ENCODE measurements at regions not wholly inside any gene's neighbourhood (a gene's known extent, or its start where the extent isn't known, plus 50 kb on each side); places are given as distances from the start of the nearest gene placed in this dataset.

DNA sequence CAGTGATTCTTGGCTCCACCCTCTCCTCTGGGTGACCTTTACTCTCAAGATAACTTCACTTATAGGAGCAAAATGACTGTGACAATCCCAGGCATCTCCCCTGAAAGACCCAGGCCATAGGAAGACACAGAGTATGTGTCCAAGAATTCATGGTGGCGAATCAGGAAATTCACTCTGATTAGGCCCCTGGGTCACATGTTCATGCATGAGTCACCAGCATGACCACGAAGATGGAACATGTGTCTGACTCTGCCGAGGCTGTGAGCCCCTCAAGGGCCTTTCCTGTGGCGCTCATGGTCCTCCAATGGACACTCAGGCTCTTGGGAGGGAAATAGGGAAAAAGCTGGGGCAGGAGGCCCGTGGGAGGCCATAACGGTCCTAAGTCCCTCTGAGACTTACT lies 74.0 kb upstream of the TEX51 start:
- no TSS peak for BruUV-seq (replicated peaks)
- Histone ChIP-seq H3K36me3 (ENCODE audit: insufficient read depth, low read length) (no peaks in the 10 kb centered on the region), H3K79me2 (ENCODE audit: insufficient read depth, low read depth, low read length) (no peaks in the 10 kb centered on the region), H2AFZ (ENCODE audit: low read length) (no peak overlapping the region), H3K4me2 (ENCODE audit: low read length) (no peak overlapping the region), H3K9me2 (ENCODE audit: insufficient read depth, low read length) (no peaks in the 10 kb centered on the region), H3K27ac (ENCODE audit: low read depth, low read length, poor library complexity, severe bottlenecking) (no peak overlapping the region), H3K4me3 (ENCODE audit: low read depth, low read length, poor library complexity, severe bottlenecking) (no peak overlapping the region), H4K20me1 (ENCODE audit: insufficient read depth, low read length) (no peaks in the 10 kb centered on the region), H3K4me1 (ENCODE audit: insufficient read depth, low read length, poor library complexity, severe bottlenecking) (no peaks in the 10 kb centered on the region), H3K9me3 (ENCODE audit: low read length) (no peaks in the 10 kb centered on the region)
- CTCF ChIA-PET (ENCODE audit: unreplicated experiment) = no interaction called here
- no peak for DNase-seq (ENCODE audit: low spot score)
- TF ChIP-seq, protein P1, sequence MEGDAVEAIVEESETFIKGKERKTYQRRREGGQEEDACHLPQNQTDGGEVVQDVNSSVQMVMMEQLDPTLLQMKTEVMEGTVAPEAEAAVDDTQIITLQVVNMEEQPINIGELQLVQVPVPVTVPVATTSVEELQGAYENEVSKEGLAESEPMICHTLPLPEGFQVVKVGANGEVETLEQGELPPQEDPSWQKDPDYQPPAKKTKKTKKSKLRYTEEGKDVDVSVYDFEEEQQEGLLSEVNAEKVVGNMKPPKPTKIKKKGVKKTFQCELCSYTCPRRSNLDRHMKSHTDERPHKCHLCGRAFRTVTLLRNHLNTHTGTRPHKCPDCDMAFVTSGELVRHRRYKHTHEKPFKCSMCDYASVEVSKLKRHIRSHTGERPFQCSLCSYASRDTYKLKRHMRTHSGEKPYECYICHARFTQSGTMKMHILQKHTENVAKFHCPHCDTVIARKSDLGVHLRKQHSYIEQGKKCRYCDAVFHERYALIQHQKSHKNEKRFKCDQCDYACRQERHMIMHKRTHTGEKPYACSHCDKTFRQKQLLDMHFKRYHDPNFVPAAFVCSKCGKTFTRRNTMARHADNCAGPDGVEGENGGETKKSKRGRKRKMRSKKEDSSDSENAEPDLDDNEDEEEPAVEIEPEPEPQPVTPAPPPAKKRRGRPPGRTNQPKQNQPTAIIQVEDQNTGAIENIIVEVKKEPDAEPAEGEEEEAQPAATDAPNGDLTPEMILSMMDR (conservative IDR thresholded peaks at IDR 0.05; ENCODE audit: low read length) = no peak
- no peak for TF ChIP-seq EZH2phosphoT487 (IDR thresholded peaks at IDR 0.05; ENCODE audit: borderline replicate concordance, low read depth, low read length)
- intact Hi-C loops (cut with micrococcal nuclease; ENCODE audit: unreplicated experiment) = no loop called here
- POLR2A ChIA-PET = no interaction called here

DNA sequence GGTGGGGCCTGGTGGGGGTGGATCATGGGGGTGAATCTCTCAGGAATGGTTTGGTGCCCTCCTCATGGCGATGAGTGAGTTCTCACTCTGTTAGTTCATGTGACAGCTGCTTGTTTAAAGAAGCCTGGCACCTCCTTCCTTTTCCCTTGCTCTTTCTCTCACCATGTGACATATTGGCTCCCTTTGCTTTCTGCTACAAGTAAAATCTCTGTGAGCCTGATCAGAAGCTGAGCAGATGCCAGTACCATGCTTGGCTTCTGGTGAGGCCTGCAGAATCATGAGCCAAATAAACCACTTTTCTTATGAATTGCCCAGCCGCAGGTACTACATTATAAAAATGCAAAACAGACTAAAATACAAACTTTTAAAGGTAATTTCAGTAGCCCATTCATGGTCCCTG lies 73.4 kb upstream of the TEX51 start:
- ChIA-PET CTCF (ENCODE audit: unreplicated experiment) (no interaction called here), POLR2A (no interaction called here)
- TF ChIP-seq, protein P1 (conservative IDR thresholded peaks at IDR 0.05; ENCODE audit: low read length) = no peak
- H2AFZ ChIP-seq (ENCODE audit: low read length) = no peak overlapping the region
- no peaks in the 10 kb centered on the region for H3K36me3 ChIP-seq (ENCODE audit: insufficient read depth, low read length)
- intact Hi-C loops (cut with micrococcal nuclease; ENCODE audit: unreplicated experiment) = no loop called here
- H3K4me2 ChIP-seq (ENCODE audit: low read length) = no peak overlapping the region
- H4K20me1 ChIP-seq (ENCODE audit: insufficient read depth, low read length) = no peaks in the 10 kb centered on the region
- no peak overlapping the region for H3K4me3 ChIP-seq (ENCODE audit: low read depth, low read length, poor library complexity, severe bottlenecking)
- no peak overlapping the region for H3K27ac ChIP-seq (ENCODE audit: low read depth, low read length, poor library complexity, severe bottlenecking)
- no peaks in the 10 kb centered on the region for H3K9me2 ChIP-seq (ENCODE audit: insufficient read depth, low read length)
- no peaks in the 10 kb centered on the region for H3K4me1 ChIP-seq (ENCODE audit: insufficient read depth, low read length, poor library complexity, severe bottlenecking)
- no peaks in the 10 kb centered on the region for H3K79me2 ChIP-seq (ENCODE audit: insufficient read depth, low read depth, low read length)
- no TSS peak for BruUV-seq (replicated peaks)
- DNase-seq (ENCODE audit: low spot score) = no peak
- no peaks in the 10 kb centered on the region for H3K9me3 ChIP-seq (ENCODE audit: low read length)

DNA sequence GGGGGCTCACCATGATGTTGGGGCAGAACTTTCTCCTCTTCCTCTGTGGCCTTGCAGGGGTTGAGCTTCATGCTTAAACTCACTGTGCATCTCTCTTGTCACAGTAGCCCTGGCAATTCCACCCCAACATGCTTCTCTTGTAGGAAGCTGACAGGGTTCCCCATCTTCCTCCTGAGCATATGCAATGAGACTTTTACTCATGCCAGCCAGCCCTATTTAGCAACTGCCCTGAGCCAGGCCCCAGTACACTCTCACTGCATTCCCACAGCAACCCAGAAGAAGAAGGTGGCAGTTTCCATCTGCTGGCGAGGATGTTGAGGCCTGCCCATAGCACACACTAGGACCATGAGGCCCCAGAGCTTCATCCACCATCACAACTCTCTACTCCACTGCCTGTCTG lies 72.2 kb upstream of the TEX51 start:
- Histone ChIP-seq H3K4me3 (ENCODE audit: low read depth, low read length, poor library complexity, severe bottlenecking) (no peak overlapping the region), H3K9me3 (ENCODE audit: low read length) (no peaks in the 10 kb centered on the region), H3K36me3 (ENCODE audit: insufficient read depth, low read length) (no peaks in the 10 kb centered on the region), H3K4me1 (ENCODE audit: insufficient read depth, low read length, poor library complexity, severe bottlenecking) (no peaks in the 10 kb centered on the region), H3K27ac (ENCODE audit: low read depth, low read length, poor library complexity, severe bottlenecking) (no peak overlapping the region), H2AFZ (ENCODE audit: low read length) (no peak overlapping the region), H4K20me1 (ENCODE audit: insufficient read depth, low read length) (no peaks in the 10 kb centered on the region), H3K79me2 (ENCODE audit: insufficient read depth, low read depth, low read length) (no peaks in the 10 kb centered on the region), H3K4me2 (ENCODE audit: low read length) (no peak overlapping the region), H3K9me2 (ENCODE audit: insufficient read depth, low read length) (no peaks in the 10 kb centered on the region)
- no TSS peak for BruUV-seq (replicated peaks)
- no peak for DNase-seq (ENCODE audit: low spot score)
- POLR2A ChIA-PET = no interaction called here
- intact Hi-C loops (cut with micrococcal nuclease; ENCODE audit: unreplicated experiment) = no loop called here
- TF ChIP-seq, protein P1 (conservative IDR thresholded peaks at IDR 0.05; ENCODE audit: low read length) = no peak
- TF ChIP-seq EZH2phosphoT487 (IDR thresholded peaks at IDR 0.05; ENCODE audit: borderline replicate concordance, low read depth, low read length) = no peak
- CTCF ChIA-PET (ENCODE audit: unreplicated experiment) = no interaction called here

Measured in OCI-LY7 (cell line).